HEK293 (cell line): ENCODE measurements at regions not wholly inside any gene's neighbourhood (a gene's known extent, or its start where the extent isn't known, plus 50 kb on each side); places are given as distances from the start of the nearest gene placed in this dataset.

Experiments
- KLF7 ChIP-seq: fragments of 450-650 bp; formaldehyde crosslinking; IDR thresholded peaks from 2 replicates; pipeline ENCODE4 v1.5.1; 2016; ENCODE audit warnings: missing biosample characterization, missing genetic modification characterization, borderline replicate concordance
- ZBTB7A ChIP-seq: fragments of 450-650 bp; formaldehyde crosslinking; IDR thresholded peaks from 2 replicates; pipeline ENCODE4 v1.5.1; 2016; ENCODE audit warnings: low read depth, missing biosample characterization, missing genetic modification characterization
- ZNF223 ChIP-seq: fragments of 450-650 bp; formaldehyde crosslinking; IDR thresholded peaks from 2 replicates; pipeline ENCODE4 v1.5.1; 2016; ENCODE audit warnings: missing biosample characterization, missing genetic modification characterization
- ZXDB ChIP-seq: fragments of 450-650 bp; formaldehyde crosslinking; IDR thresholded peaks from 2 replicates; pipeline ENCODE4 v1.5.1; 2016; ENCODE audit warnings: missing biosample characterization, missing genetic modification characterization
- TF ChIP-seq, protein P1 (sequence below): fragments of 450-650 bp; IDR thresholded peaks from 2 replicates; pipeline ENCODE4 v1.5.1; 2018; ENCODE audit warnings: missing biosample characterization, missing genetic modification characterization
- TF ChIP-seq, protein P2 (sequence below): fragments of 450-650 bp; formaldehyde crosslinking; IDR thresholded peaks from 2 replicates; pipeline ENCODE4 v1.5.1; 2016; ENCODE audit warnings: missing biosample characterization, missing genetic modification characterization

DNA sequence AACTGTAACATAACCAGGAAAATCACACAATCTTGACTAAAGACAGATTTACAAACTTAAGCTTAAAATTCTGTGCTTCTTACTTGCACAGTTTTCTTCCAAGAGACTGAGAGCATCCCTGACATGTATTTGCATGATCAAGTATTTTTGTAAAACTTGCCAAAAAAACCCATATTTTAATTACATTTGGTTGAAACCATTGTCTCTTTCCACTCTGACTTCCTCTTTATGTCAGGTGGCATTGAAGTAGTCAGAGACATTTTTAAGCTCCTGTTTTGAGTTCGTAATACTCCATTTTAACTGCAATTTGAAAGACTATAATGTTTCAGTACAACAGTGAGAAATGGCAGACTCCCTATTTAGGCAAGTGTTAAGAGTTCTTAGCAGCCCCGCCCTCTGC is 103.6 kb downstream of the ATXN7L3B start:
- TF ChIP-seq ZXDB (tag by site-specific recombination) (no peak), ZNF223 (tag by site-specific recombination) (no peak), ZBTB7A (tag by site-specific recombination) (no peak), KLF7 (no peak)
- TF ChIP-seq, protein P1, sequence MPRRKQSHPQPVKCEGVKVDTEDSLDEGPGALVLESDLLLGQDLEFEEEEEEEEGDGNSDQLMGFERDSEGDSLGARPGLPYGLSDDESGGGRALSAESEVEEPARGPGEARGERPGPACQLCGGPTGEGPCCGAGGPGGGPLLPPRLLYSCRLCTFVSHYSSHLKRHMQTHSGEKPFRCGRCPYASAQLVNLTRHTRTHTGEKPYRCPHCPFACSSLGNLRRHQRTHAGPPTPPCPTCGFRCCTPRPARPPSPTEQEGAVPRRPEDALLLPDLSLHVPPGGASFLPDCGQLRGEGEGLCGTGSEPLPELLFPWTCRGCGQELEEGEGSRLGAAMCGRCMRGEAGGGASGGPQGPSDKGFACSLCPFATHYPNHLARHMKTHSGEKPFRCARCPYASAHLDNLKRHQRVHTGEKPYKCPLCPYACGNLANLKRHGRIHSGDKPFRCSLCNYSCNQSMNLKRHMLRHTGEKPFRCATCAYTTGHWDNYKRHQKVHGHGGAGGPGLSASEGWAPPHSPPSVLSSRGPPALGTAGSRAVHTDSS = no peak
- TF ChIP-seq, protein P2, sequence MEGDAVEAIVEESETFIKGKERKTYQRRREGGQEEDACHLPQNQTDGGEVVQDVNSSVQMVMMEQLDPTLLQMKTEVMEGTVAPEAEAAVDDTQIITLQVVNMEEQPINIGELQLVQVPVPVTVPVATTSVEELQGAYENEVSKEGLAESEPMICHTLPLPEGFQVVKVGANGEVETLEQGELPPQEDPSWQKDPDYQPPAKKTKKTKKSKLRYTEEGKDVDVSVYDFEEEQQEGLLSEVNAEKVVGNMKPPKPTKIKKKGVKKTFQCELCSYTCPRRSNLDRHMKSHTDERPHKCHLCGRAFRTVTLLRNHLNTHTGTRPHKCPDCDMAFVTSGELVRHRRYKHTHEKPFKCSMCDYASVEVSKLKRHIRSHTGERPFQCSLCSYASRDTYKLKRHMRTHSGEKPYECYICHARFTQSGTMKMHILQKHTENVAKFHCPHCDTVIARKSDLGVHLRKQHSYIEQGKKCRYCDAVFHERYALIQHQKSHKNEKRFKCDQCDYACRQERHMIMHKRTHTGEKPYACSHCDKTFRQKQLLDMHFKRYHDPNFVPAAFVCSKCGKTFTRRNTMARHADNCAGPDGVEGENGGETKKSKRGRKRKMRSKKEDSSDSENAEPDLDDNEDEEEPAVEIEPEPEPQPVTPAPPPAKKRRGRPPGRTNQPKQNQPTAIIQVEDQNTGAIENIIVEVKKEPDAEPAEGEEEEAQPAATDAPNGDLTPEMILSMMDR (tag by site-specific recombination) = no peak
